Loucy (cell line): ENCODE measurements at regions not wholly inside any gene's neighbourhood (a gene's known extent, or its start where the extent isn't known, plus 50 kb on each side); places are given as distances from the start of the nearest gene placed in this dataset.

ENCODE experiments used
- EZH2phosphoT487 ChIP-seq: fragments of 200-600 bp; IDR thresholded peaks from 2 replicates; pipeline ENCODE4 v1.6.1; 2018; ENCODE audit warnings: antibody characterized with exemption, mild to moderate bottlenecking, moderate library complexity, borderline replicate concordance
- TF ChIP-seq, protein P1 (sequence below): fragments of 200-600 bp; sonication (generic); conservative IDR thresholded peaks from 2 replicates; pipeline ENCODE4 v1.5.1; 2014; ENCODE audit warnings: mild to moderate bottlenecking, antibody characterized with exemption, low read length

DNA sequence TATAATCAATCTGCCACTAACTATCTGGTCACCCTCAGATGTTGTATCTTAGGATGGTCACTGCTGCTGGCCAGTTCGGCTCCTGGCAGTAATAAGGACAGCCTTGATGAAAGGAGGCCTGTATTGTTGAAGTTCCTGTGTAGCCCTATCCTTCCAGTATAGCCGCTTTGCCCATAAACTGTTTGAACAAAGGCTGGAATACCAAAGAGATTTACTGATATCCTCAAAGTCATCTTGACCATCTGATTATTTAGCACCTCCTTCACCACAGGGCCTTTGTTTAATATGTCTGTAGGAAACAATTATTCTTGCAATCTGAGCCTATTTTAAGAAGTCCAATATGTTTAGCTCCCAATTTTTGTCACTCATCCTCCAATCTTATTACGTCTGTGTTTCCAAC lies 77.7 kb downstream of the HYCC1 start:
- TF ChIP-seq, protein P1, sequence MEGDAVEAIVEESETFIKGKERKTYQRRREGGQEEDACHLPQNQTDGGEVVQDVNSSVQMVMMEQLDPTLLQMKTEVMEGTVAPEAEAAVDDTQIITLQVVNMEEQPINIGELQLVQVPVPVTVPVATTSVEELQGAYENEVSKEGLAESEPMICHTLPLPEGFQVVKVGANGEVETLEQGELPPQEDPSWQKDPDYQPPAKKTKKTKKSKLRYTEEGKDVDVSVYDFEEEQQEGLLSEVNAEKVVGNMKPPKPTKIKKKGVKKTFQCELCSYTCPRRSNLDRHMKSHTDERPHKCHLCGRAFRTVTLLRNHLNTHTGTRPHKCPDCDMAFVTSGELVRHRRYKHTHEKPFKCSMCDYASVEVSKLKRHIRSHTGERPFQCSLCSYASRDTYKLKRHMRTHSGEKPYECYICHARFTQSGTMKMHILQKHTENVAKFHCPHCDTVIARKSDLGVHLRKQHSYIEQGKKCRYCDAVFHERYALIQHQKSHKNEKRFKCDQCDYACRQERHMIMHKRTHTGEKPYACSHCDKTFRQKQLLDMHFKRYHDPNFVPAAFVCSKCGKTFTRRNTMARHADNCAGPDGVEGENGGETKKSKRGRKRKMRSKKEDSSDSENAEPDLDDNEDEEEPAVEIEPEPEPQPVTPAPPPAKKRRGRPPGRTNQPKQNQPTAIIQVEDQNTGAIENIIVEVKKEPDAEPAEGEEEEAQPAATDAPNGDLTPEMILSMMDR: no peak
- TF ChIP-seq EZH2phosphoT487: no peak
